GM23338 (cell line): ENCODE measurements at regions not wholly inside any gene's neighbourhood (a gene's known extent, or its start where the extent isn't known, plus 50 kb on each side); places are given as distances from the start of the nearest gene placed in this dataset.

Experiments used
- ATAC-seq: fragments of 200-7000 bp; cut with Tn5 transposase; 3 replicates; pipeline ENCODE4 v1.9.1; 2020
- DNase-seq: peaks from one replicate; pipeline ENCODE4 v3.0.0-alpha.2; 2015; ENCODE audit warnings: low spot score
- H2AFZ ChIP-seq: fragments of 200-600 bp; sonication (generic); 2 replicates; pipeline ENCODE4 v1.8.0; 2016; ENCODE audit warnings: antibody characterized with exemption, mild to moderate bottlenecking, moderate library complexity
- H3F3A ChIP-seq: fragments of 200-600 bp; sonication (generic); replicated peaks from 2 replicates; pipeline ENCODE4 v1.8.0; 2017; ENCODE audit warnings: antibody characterized with exemption, mixed run types, low read depth
- H3K27ac ChIP-seq: fragments of 200-600 bp; sonication (generic); 2 replicates; pipeline ENCODE4 v1.6.1; 2016; ENCODE audit warnings: low read depth
- H3K27me3 ChIP-seq: fragments of 200-600 bp; sonication (generic); 2 replicates; pipeline ENCODE4 v1.8.0; 2016; ENCODE audit warnings: mild to moderate bottlenecking, mixed run types, moderate library complexity; ENCODE audit not compliant: insufficient read depth
- H3K36me3 ChIP-seq: fragments of 200-600 bp; sonication (generic); 2 replicates; pipeline ENCODE4 v1.8.0; 2016; ENCODE audit warnings: mild to moderate bottlenecking; ENCODE audit not compliant: insufficient read depth
- H3K4me1 ChIP-seq: fragments of 200-600 bp; sonication (generic); 2 replicates; pipeline ENCODE4 v1.8.0; 2016; ENCODE audit warnings: mild to moderate bottlenecking, moderate library complexity; ENCODE audit not compliant: insufficient read depth
- H3K4me2 ChIP-seq: fragments of 200-600 bp; sonication (generic); 2 replicates; pipeline ENCODE4 v1.7.1; 2017; ENCODE audit warnings: mixed run types
- H3K4me3 ChIP-seq: fragments of 200-600 bp; sonication (generic); 2 replicates; pipeline ENCODE4 v1.6.1; 2016; ENCODE audit warnings: mixed run types
- H3K79me2 ChIP-seq: fragments of 200-600 bp; sonication (generic); replicated peaks from 2 replicates; pipeline ENCODE4 v1.8.0; 2017; ENCODE audit warnings: mild to moderate bottlenecking; ENCODE audit not compliant: insufficient read depth
- H3K9me2 ChIP-seq: fragments of 200-600 bp; sonication (generic); 2 replicates; pipeline ENCODE4 v1.8.0; 2017; ENCODE audit not compliant: insufficient read depth
- H4K20me1 ChIP-seq: fragments of 200-600 bp; sonication (generic); replicated peaks from 2 replicates; pipeline ENCODE4 v1.8.0; 2017; ENCODE audit warnings: mild to moderate bottlenecking; ENCODE audit not compliant: insufficient read depth
- H3K27ac Mint-ChIP-seq: 2 replicates; pipeline ENCODE4 v1.8.0; 2020; ENCODE audit warnings: inconsistent platforms, mild to moderate bottlenecking, moderate library complexity, mixed read lengths
- H3K27me3 Mint-ChIP-seq: 3 replicates; pipeline ENCODE4 v1.8.0; 2022; ENCODE audit warnings: low read depth, mild to moderate bottlenecking, moderate library complexity, mixed read lengths, inconsistent platforms; ENCODE audit not compliant: insufficient read depth, poor library complexity
- H3K36me3 Mint-ChIP-seq: 3 replicates; pipeline ENCODE4 v1.8.0; 2021; ENCODE audit warnings: low read depth, mild to moderate bottlenecking, inconsistent platforms, moderate library complexity, mixed read lengths
- H3K4me1 Mint-ChIP-seq: 3 replicates; pipeline ENCODE4 v1.8.0; 2020; ENCODE audit warnings: mild to moderate bottlenecking, inconsistent platforms, mixed read lengths
- H3K4me3 Mint-ChIP-seq: 3 replicates; pipeline ENCODE4 v1.8.0; 2021; ENCODE audit warnings: moderate library complexity, mild to moderate bottlenecking, inconsistent platforms, mixed read lengths
- H3K9me3 Mint-ChIP-seq: 3 replicates; pipeline ENCODE4 v1.8.0; 2020; ENCODE audit warnings: moderate library complexity, mild to moderate bottlenecking, inconsistent platforms, mixed read lengths
- CREB1 ChIP-seq: fragments of 250-450 bp; sonication (Bioruptor Pico); IDR thresholded peaks from 2 replicates; pipeline ENCODE4 v1.5.0; 2020; ENCODE audit warnings: low read depth, mild to moderate bottlenecking, moderate library complexity
- EZH2 ChIP-seq: fragments of 200-600 bp; sonication (generic); IDR thresholded peaks from one replicate; pipeline ENCODE4 v1.8.0; 2017; ENCODE audit warnings: antibody characterized with exemption, mild to moderate bottlenecking, low read depth; ENCODE audit not compliant: unreplicated experiment
- EZH2phosphoT487 ChIP-seq: fragments of 200-600 bp; sonication (generic); IDR thresholded peaks from one replicate; pipeline ENCODE4 v1.8.1; 2018; ENCODE audit warnings: antibody characterized with exemption; ENCODE audit not compliant: unreplicated experiment
- JUNB ChIP-seq: IDR thresholded peaks from one replicate; pipeline ENCODE4 v1.6.1; 2016; ENCODE audit warnings: antibody characterized with exemption; ENCODE audit not compliant: unreplicated experiment
- NANOG ChIP-seq: IDR thresholded peaks from 2 replicates; pipeline ENCODE4 v1.6.1; 2016; ENCODE audit warnings: antibody characterized with exemption, borderline replicate concordance
- POLR2AphosphoS5 ChIP-seq: IDR thresholded peaks from 2 replicates; pipeline ENCODE4 v1.6.1; 2016; ENCODE audit warnings: antibody characterized with exemption, low read depth
- STAT1 ChIP-seq: IDR thresholded peaks from one replicate; pipeline ENCODE4 v1.6.1; 2016; ENCODE audit warnings: antibody characterized with exemption; ENCODE audit not compliant: unreplicated experiment
- ZNF114 ChIP-seq: fragments of 250-450 bp; sonication (Bioruptor Pico); IDR thresholded peaks from 2 replicates; pipeline ENCODE4 v1.5.0; 2020; ENCODE audit warnings: mild to moderate bottlenecking, moderate library complexity
- ZNF331 ChIP-seq: fragments of 250-450 bp; sonication (Bioruptor Pico); IDR thresholded peaks from 2 replicates; pipeline ENCODE4 v1.5.0; 2020; ENCODE audit warnings: low read depth, mild to moderate bottlenecking, moderate library complexity
- TF ChIP-seq, protein P1 (sequence below), 2 experiments: fragments of 200-600 bp in 1 of 2; sonication (generic) in 1 of 2; conservative IDR thresholded peaks; 2 replicates each; pipeline versions ENCODE4 v1.5.1 to v1.6.1; 2016 to 2017; ENCODE audit warnings: antibody characterized with exemption in 2 of 2, low read depth in 2 of 2, mild to moderate bottlenecking in 2 of 2, moderate library complexity in 1 of 2
- TF ChIP-seq, protein P2 (sequence below): IDR thresholded peaks from one replicate; pipeline ENCODE4 v1.6.1; 2018; ENCODE audit warnings: antibody characterized with exemption; ENCODE audit not compliant: unreplicated experiment
- TF ChIP-seq, protein P3 (sequence below): fragments of 250-450 bp; sonication (Bioruptor Pico); IDR thresholded peaks from 2 replicates; pipeline ENCODE4 v1.5.0; 2020; ENCODE audit warnings: mild to moderate bottlenecking, moderate library complexity
- TF ChIP-seq, protein P4 (sequence below): IDR thresholded peaks from 2 replicates; pipeline ENCODE4 v1.6.1; 2016; ENCODE audit warnings: antibody characterized with exemption

DNA sequence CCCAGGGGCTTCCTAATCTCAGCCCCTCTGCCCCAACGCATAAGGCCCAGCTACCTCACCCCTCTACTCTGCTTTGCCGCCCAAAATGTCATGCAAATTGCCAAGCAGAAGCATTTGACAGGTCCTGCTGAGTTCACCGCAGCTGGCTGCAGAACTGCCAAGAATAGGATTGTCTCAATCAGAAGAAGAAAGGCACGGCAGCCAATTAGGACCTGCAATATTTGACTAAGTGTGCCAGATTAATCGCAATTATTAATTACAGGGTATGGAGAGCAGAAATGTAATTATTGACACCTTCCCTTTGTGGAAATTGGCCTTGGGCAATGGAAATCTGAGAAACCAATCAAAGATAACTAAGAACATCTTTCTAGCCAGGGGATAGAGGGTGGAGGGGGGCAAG is 318.6 kb downstream of the LRFN2 start:
- H3K27ac ChIP-seq: no peak overlapping the region
- Mint-ChIP-seq H3K9me3 (no peaks in the 10 kb centered on the region; the same call in 2 of the 3 replicates), H3K4me1 (peaks cover 12% of the 10 kb centered on the region), H3K27ac (no peak overlapping the region), H3K4me3 (no peak overlapping the region), H3K27me3 (peaks cover 6% of the 10 kb centered on the region), H3K36me3 (no peaks in the 10 kb centered on the region)
- H3K4me3 ChIP-seq: no peak overlapping the region
- no peaks in the 10 kb centered on the region for H3K27me3 ChIP-seq
- no peaks in the 10 kb centered on the region for H3K36me3 ChIP-seq
- no peaks in the 10 kb centered on the region for H4K20me1 ChIP-seq
- H3K79me2 ChIP-seq: no peaks in the 10 kb centered on the region
- 0 out of 2 replicates have a peak, but pooled peaks cover 8% of the 10 kb centered on the region for H3K4me1 ChIP-seq
- H3F3A ChIP-seq: no peaks in the 10 kb centered on the region
- DNase-seq (no peak), ATAC-seq (no peak)
- H3K9me2 ChIP-seq: peaks cover 9% of the 10 kb centered on the region; the same call in 1 of the 2 replicates
- TF ChIP-seq EZH2 (no peak), JUNB (no peak), ZNF331 (CRISPR knock-in tag) (no peak), POLR2AphosphoS5 (no peak), NANOG (no peak), EZH2phosphoT487 (no peak), STAT1 (no peak), ZNF114 (CRISPR knock-in tag) (no peak), CREB1 (no peak)
- TF ChIP-seq, protein P1, sequence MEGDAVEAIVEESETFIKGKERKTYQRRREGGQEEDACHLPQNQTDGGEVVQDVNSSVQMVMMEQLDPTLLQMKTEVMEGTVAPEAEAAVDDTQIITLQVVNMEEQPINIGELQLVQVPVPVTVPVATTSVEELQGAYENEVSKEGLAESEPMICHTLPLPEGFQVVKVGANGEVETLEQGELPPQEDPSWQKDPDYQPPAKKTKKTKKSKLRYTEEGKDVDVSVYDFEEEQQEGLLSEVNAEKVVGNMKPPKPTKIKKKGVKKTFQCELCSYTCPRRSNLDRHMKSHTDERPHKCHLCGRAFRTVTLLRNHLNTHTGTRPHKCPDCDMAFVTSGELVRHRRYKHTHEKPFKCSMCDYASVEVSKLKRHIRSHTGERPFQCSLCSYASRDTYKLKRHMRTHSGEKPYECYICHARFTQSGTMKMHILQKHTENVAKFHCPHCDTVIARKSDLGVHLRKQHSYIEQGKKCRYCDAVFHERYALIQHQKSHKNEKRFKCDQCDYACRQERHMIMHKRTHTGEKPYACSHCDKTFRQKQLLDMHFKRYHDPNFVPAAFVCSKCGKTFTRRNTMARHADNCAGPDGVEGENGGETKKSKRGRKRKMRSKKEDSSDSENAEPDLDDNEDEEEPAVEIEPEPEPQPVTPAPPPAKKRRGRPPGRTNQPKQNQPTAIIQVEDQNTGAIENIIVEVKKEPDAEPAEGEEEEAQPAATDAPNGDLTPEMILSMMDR (conservative IDR thresholded peaks at IDR 0.05; ENCODE audit: low read depth in 2 of 2): no peak
- TF ChIP-seq, protein P2, sequence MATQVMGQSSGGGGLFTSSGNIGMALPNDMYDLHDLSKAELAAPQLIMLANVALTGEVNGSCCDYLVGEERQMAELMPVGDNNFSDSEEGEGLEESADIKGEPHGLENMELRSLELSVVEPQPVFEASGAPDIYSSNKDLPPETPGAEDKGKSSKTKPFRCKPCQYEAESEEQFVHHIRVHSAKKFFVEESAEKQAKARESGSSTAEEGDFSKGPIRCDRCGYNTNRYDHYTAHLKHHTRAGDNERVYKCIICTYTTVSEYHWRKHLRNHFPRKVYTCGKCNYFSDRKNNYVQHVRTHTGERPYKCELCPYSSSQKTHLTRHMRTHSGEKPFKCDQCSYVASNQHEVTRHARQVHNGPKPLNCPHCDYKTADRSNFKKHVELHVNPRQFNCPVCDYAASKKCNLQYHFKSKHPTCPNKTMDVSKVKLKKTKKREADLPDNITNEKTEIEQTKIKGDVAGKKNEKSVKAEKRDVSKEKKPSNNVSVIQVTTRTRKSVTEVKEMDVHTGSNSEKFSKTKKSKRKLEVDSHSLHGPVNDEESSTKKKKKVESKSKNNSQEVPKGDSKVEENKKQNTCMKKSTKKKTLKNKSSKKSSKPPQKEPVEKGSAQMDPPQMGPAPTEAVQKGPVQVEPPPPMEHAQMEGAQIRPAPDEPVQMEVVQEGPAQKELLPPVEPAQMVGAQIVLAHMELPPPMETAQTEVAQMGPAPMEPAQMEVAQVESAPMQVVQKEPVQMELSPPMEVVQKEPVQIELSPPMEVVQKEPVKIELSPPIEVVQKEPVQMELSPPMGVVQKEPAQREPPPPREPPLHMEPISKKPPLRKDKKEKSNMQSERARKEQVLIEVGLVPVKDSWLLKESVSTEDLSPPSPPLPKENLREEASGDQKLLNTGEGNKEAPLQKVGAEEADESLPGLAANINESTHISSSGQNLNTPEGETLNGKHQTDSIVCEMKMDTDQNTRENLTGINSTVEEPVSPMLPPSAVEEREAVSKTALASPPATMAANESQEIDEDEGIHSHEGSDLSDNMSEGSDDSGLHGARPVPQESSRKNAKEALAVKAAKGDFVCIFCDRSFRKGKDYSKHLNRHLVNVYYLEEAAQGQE: no peak
- TF ChIP-seq, protein P3, sequence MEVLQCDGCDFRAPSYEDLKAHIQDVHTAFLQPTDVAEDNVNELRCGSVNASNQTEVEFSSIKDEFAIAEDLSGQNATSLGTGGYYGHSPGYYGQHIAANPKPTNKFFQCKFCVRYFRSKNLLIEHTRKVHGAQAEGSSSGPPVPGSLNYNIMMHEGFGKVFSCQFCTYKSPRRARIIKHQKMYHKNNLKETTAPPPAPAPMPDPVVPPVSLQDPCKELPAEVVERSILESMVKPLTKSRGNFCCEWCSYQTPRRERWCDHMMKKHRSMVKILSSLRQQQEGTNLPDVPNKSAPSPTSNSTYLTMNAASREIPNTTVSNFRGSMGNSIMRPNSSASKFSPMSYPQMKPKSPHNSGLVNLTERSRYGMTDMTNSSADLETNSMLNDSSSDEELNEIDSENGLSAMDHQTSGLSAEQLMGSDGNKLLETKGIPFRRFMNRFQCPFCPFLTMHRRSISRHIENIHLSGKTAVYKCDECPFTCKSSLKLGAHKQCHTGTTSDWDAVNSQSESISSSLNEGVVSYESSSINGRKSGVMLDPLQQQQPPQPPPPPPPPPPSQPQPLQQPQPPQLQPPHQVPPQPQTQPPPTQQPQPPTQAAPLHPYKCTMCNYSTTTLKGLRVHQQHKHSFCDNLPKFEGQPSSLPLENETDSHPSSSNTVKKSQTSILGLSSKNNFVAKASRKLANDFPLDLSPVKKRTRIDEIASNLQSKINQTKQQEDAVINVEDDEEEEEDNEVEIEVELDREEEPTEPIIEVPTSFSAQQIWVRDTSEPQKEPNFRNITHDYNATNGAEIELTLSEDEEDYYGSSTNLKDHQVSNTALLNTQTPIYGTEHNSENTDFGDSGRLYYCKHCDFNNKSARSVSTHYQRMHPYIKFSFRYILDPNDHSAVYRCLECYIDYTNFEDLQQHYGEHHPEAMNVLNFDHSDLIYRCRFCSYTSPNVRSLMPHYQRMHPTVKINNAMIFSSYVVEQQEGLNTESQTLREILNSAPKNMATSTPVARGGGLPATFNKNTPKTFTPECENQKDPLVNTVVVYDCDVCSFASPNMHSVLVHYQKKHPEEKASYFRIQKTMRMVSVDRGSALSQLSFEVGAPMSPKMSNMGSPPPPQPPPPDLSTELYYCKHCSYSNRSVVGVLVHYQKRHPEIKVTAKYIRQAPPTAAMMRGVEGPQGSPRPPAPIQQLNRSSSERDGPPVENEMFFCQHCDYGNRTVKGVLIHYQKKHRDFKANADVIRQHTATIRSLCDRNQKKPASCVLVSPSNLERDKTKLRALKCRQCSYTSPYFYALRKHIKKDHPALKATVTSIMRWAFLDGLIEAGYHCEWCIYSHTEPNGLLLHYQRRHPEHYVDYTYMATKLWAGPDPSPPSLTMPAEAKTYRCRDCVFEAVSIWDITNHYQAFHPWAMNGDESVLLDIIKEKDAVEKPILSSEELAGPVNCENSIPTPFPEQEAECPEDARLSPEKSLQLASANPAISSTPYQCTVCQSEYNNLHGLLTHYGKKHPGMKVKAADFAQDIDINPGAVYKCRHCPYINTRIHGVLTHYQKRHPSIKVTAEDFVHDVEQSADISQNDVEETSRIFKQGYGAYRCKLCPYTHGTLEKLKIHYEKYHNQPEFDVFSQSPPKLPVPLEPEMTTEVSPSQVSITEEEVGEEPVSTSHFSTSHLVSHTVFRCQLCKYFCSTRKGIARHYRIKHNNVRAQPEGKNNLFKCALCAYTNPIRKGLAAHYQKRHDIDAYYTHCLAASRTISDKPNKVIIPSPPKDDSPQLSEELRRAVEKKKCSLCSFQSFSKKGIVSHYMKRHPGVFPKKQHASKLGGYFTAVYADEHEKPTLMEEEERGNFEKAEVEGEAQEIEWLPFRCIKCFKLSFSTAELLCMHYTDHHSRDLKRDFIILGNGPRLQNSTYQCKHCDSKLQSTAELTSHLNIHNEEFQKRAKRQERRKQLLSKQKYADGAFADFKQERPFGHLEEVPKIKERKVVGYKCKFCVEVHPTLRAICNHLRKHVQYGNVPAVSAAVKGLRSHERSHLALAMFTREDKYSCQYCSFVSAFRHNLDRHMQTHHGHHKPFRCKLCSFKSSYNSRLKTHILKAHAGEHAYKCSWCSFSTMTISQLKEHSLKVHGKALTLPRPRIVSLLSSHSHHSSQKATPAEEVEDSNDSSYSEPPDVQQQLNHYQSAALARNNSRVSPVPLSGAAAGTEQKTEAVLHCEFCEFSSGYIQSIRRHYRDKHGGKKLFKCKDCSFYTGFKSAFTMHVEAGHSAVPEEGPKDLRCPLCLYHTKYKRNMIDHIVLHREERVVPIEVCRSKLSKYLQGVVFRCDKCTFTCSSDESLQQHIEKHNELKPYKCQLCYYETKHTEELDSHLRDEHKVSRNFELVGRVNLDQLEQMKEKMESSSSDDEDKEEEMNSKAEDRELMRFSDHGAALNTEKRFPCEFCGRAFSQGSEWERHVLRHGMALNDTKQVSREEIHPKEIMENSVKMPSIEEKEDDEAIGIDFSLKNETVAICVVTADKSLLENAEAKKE (CRISPR knock-in tag): no peak
- TF ChIP-seq, protein P4, sequence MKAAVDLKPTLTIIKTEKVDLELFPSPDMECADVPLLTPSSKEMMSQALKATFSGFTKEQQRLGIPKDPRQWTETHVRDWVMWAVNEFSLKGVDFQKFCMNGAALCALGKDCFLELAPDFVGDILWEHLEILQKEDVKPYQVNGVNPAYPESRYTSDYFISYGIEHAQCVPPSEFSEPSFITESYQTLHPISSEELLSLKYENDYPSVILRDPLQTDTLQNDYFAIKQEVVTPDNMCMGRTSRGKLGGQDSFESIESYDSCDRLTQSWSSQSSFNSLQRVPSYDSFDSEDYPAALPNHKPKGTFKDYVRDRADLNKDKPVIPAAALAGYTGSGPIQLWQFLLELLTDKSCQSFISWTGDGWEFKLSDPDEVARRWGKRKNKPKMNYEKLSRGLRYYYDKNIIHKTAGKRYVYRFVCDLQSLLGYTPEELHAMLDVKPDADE: no peak
- H2AFZ ChIP-seq: no peak overlapping the region; the same call in 1 of the 2 replicates
- H3K4me2 ChIP-seq: no peak overlapping the region
